Fibroblast of upper back skin (primary cell): ENCODE measurements at regions not wholly inside any gene's neighbourhood (a gene's known extent, or its start where the extent isn't known, plus 50 kb on each side); places are given as distances from the start of the nearest gene placed in this dataset.

Experiments used
- DNase-seq: peaks from one replicate; pipeline ENCODE4 v3.0.0-alpha.2; 2013

GRCh38 chrX:40484408-40485091 lies 96.2 kb upstream of the ATP6AP2 start:
- DNase-seq = no peak

- no peak for DNase-seq
These were observed 97.3 kb upstream of the ATP6AP2 start for GRCh38 chrX:40483502-40483901.

DNA sequence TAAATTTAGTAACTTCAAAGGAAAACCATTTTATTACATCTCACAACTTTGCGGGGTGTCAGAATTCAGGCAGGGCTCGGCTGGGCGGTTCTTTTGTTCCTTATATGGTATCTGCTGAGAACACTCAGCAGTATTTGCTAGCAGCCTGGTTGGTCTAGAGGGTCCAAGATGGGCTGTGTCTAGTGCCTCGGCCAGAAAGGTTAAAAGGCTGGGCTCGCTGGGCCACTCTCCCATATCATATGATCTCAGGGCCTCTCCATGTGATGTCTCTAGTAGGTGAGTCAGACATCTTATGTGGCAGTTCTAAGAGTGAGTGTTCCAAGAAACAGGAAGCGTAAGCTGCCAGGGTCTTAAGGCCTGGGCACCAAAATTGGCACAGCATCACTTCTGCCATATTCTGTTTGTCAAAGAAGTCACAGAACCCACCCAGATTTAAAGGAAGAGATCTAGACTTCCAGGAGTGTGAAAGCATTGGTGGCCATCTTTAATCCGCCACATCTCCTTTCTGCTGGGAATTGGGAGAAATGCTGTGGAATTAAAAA lies 100.9 kb upstream of the ATP6AP2 start:
- no peak for DNase-seq

DNA sequence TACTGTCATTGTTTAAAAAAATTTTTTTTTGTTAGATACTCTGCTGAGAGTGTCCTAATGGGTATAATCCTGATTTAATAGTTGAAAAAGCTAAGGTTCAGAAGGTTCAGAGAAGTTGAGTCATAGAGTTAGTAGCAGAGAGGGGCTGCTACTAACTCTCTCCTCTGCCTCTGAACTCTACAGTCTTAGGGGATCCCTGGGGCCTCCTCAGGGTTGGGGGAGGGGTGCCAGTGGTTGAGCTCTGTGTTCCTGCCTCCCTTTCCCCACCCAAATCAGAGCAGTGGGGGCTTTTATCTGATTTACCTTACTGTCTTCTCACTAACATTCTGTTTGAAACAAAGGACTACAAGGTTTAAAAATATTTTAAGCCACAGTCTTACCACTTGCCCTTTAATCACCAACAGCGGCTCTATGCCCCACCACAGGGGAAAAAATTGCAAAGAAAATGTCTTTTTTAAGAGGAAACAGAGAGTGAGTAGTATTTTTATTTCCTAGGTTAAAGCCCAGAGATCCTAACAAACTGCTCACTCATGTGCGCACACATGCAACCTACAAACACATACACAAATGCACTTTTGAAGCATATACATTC lies 102.2 kb upstream of the ATP6AP2 start:
- no peak for DNase-seq

- DNase-seq = no peak
These were observed 103.8 kb upstream of the ATP6AP2 start for GRCh38 chrX:40476958-40477357.

- DNase-seq = no peak
These were observed 106.1 kb upstream of the ATP6AP2 start for GRCh38 chrX:40474645-40475044.

- peak; percentile 59 for DNase-seq
These were observed 106.6 kb upstream of the ATP6AP2 start for GRCh38 chrX:40474205-40474626.

GRCh38 chrX:40473460-40474204 lies 107.1 kb upstream of the ATP6AP2 start:
- no peak for DNase-seq

- peak; percentile 87 for DNase-seq
These were observed 108.7 kb upstream of the ATP6AP2 start for GRCh38 chrX:40471965-40472648.

DNA sequence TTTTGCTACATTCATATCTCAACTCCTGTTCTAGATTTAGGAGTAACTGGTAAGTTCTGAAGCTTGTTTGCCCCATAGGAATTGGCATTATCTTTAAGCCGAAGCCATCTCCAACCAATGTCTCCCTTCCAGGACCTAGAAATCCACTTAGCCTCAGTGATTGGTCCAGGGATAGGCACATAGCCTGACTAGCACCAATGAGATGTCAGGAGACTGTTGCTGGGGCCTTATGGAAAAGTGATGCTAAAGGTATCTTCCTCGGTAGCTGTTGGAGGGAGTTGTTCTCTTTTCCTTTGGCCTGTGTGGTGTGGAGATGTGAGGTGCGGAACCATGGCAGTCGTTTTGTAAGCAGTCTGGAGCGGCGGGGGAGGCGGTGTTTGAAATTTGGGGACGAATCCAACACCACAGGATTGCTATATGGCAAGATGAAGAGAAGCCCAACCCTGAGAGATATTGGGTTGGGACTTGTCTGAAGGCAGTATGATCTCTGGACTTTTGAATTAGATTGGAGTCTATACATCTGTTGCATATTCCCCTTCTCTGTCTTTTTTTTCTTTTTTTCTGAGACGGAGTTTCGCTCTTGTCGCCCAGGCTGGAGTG lies 109.8 kb upstream of the ATP6AP2 start:
- DNase-seq = no peak

- DNase-seq = no peak
These were observed 111.5 kb upstream of the ATP6AP2 start for GRCh38 chrX:40469316-40469715.

- DNase-seq = peak; percentile 40
These were observed 112.5 kb upstream of the ATP6AP2 start for GRCh38 chrX:40468033-40468846.

DNA sequence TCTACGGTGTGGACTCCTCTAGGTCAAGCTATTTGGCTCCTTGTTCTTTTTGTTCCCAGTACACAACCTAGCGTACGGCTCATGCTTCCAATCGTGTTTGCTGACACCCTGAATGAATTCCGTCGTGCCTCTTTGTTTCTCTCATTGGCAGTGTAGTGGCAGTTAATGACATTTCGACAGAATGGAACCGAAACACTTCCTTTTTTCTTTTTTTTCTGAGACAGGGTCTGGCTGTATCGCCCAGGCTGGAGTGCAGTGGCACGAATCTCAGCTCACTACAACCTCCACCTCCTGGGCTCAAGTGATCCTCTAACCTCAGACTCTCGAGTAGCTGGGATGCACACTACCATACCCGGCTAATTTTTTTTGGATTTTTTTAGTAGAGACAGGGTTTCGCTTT lies 113.3 kb upstream of the ATP6AP2 start:
- DNase-seq = no peak

- peak; percentile 9 for DNase-seq
These were observed 114.8 kb upstream of the ATP6AP2 start for GRCh38 chrX:40465735-40466551.

- peak; percentile 42 for DNase-seq
These were observed 118.0 kb upstream of the ATP6AP2 start for GRCh38 chrX:40462795-40463194.

DNA sequence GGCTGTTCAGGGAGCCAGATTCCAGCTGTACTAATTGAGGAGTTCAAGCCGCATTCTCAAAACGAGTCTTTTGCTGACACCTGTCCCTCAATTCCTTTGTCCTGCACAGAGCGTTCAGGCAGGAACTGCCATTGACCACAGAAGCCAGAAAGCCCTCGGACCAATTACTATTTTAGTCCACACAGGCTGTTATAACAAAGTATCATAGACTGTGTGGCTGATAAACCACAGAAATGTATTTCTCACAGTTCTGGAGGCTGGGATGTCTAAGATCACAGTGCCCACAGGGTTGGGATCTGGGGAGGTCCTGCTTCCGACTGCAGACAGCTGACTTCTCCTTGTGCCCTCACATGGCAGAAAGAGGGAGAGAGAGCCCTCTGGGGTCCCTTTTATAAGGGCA lies 119.8 kb upstream of the ATP6AP2 start:
- DNase-seq = peak; percentile 9

DNA sequence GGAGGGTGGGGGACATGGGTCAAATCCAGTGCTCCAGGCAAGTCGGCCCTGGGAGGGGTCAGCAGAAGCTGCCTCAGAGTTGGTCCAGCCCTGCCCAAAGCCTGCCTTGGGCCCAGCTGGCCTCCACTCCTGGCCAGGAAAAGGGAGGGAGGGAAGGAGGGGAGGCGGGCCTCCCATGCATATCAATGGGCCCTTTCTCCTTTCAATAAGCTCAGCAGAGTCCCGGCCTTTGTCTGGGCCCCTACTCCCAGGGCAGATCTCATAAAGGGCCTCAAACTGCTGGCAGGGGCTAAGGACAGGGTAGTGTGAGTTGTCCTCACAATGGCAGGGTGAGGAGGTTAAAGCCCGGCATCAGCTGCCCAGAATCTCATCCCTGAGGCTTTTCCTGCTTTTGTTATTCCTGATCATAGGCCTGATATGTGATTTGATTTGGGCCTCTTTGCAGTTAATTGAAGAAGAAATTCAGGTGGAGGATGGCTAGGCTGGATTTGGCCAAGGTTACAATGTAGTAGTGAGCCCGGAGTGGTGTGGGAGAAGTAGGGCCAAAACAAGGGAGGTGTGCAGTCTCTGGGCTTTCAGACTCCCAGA lies 121.1 kb upstream of the ATP6AP2 start:
- DNase-seq = no peak

- DNase-seq = no peak
These were observed 123.4 kb upstream of the ATP6AP2 start for GRCh38 chrX:40457406-40457805.

- no peak for DNase-seq
These were observed 128.7 kb upstream of the ATP6AP2 start for GRCh38 chrX:40452031-40452430.

DNA sequence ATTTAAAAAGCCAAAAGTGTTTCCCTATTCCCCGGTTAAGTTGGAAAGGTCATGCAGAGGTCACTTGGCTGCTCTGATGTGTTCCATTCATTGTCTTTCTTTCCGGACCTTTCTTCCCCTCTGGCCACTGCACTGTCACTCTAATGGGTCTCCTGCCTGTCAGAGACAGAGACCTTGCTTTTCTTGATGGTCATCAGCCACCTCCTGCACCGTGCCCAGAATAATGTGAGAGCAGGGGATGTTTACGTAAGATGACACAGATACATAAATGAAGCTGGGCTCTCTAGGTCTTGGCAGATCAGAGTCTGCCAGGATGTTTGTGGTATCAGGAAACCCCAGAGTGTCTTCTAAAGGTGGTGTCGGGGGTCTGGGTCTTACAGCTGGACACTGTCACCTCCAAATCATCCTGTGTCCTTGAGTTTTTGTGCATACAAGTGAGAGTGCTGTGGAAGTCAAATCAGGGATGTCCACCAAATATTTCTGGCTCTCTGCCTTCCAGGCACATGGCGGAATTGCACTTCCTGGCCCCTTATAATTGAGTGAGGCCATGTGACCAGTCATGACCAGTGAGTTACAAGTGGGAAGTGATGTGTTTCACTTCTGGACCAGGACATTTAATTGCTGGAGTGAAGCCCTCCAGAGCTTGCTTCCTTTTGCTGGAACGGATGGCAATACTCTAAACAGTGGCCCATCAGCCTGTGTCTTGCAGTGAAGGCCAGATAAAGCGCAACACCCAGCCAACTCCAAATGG lies 130.6 kb upstream of the ATP6AP2 start:
- DNase-seq = no peak
